Astrocyte (in vitro differentiated cells and primary cell): ENCODE measurements at regions not wholly inside any gene's neighbourhood (a gene's known extent, or its start where the extent isn't known, plus 50 kb on each side); places are given as distances from the start of the nearest gene placed in this dataset.

Experiments
- DNase-seq: peaks from one replicate; pipeline ENCODE4 v3.0.0-alpha.2; 2010; ENCODE audit warnings: low read depth
- FAIRE-seq: peaks from 2 replicates; lab custom pipeline; 2011; peaks lifted over from hg19 to GRCh38; lab: Jason Lieb, UNC
- H2AFZ ChIP-seq: 2 replicates; pipeline ENCODE4 v1.6.0; 2012; ENCODE audit warnings: low read depth, low read length, inconsistent platforms
- H3K27ac ChIP-seq: 2 replicates; pipeline ENCODE4 v1.5.1; 2011; ENCODE audit warnings: low read depth, low read length, inconsistent platforms
- H3K27me3 ChIP-seq: 2 replicates; pipeline ENCODE4 v1.6.0; 2011; ENCODE audit warnings: low read length, inconsistent platforms; ENCODE audit not compliant: insufficient read depth
- H3K36me3 ChIP-seq: 2 replicates; pipeline ENCODE4 v1.5.1; 2011; ENCODE audit warnings: low read length, inconsistent platforms; ENCODE audit not compliant: insufficient read depth
- H3K4me1 ChIP-seq: 2 replicates; pipeline ENCODE4 v1.5.1; 2011; ENCODE audit warnings: low read length, inconsistent platforms; ENCODE audit not compliant: insufficient read depth
- H3K4me2 ChIP-seq: 2 replicates; pipeline ENCODE4 v1.6.0; 2012; ENCODE audit warnings: low read length, inconsistent platforms
- H3K4me3 ChIP-seq: 2 replicates; pipeline ENCODE4 v1.5.1; 2011; ENCODE audit warnings: low read depth, mild to moderate bottlenecking, low read length, inconsistent platforms; ENCODE audit not compliant: insufficient read depth
- H3K79me2 ChIP-seq: 2 replicates; pipeline ENCODE4 v1.6.0; 2012; ENCODE audit warnings: mild to moderate bottlenecking, low read length, inconsistent platforms; ENCODE audit not compliant: insufficient read depth
- H3K9ac ChIP-seq: 2 replicates; pipeline ENCODE4 v1.6.0; 2012; ENCODE audit warnings: mild to moderate bottlenecking, low read length, inconsistent platforms
- H3K9me3 ChIP-seq: 2 replicates; pipeline ENCODE4 v1.5.1; 2012; ENCODE audit warnings: low read depth, mild to moderate bottlenecking, low read length, inconsistent platforms; ENCODE audit not compliant: insufficient read depth
- H4K20me1 ChIP-seq: 2 replicates; pipeline ENCODE4 v1.6.0; 2012; ENCODE audit warnings: low read length, inconsistent platforms; ENCODE audit not compliant: insufficient read depth
- H3K27ac Mint-ChIP-seq: one replicate; pipeline ENCODE4 v1.8.0; 2021; ENCODE audit warnings: mild to moderate bottlenecking, mixed read lengths; ENCODE audit not compliant: unreplicated experiment
- H3K27me3 Mint-ChIP-seq: one replicate; pipeline ENCODE4 v1.8.0; 2021; ENCODE audit warnings: low read depth, mixed read lengths; ENCODE audit not compliant: unreplicated experiment
- H3K36me3 Mint-ChIP-seq: one replicate; pipeline ENCODE4 v1.8.0; 2021; ENCODE audit warnings: low read depth, mixed read lengths; ENCODE audit not compliant: unreplicated experiment
- H3K4me1 Mint-ChIP-seq: one replicate; pipeline ENCODE4 v1.8.0; 2021; ENCODE audit warnings: low read depth, mixed read lengths; ENCODE audit not compliant: unreplicated experiment
- H3K4me3 Mint-ChIP-seq: one replicate; pipeline ENCODE4 v1.8.0; 2021; ENCODE audit warnings: mild to moderate bottlenecking, moderate library complexity, mixed read lengths; ENCODE audit not compliant: unreplicated experiment
- H3K9me3 Mint-ChIP-seq: one replicate; pipeline ENCODE4 v1.8.0; 2021; ENCODE audit warnings: mild to moderate bottlenecking, mixed read lengths; ENCODE audit not compliant: unreplicated experiment
- EZH2 ChIP-seq: IDR thresholded peaks from 2 replicates; pipeline ENCODE4 v1.6.1; 2012; ENCODE audit warnings: mild to moderate bottlenecking, low read length, inconsistent platforms; ENCODE audit not compliant: insufficient read depth
- TF ChIP-seq, protein P1 (sequence below): IDR thresholded peaks from 2 replicates; pipeline ENCODE4 v1.5.1; 2011; ENCODE audit warnings: low read depth, mild to moderate bottlenecking, inconsistent platforms, low read length, moderate library complexity; ENCODE audit not compliant: insufficient read depth

DNA sequence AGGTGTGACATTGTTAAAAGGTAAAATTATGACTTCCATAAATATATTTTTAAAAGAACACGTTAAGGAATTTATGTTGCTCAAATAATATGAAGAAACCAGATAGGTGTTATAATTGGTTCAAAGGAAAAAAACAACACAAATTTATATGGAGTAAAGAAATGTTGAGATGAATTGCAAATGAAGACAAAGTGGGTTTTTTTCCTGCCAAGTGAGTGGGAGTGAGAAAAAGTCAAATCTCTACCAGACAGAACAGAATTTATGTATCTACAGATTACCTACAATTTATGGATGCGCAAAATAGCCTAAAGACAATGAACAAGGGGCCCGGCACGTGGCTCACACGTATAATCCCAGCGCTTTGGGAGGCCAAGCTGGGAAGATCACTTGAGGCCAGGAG lies 159.7 kb upstream of the SLC1A4 start:
- Histone ChIP-seq H3K27me3 (no peaks in the 10 kb centered on the region), H3K27ac (no peak overlapping the region), H3K9me3 (no peaks in the 10 kb centered on the region), H4K20me1 (no peaks in the 10 kb centered on the region), H3K36me3 (no peaks in the 10 kb centered on the region), H3K4me3 (no peak overlapping the region), H3K9ac (no peak overlapping the region), H2AFZ (no peak overlapping the region), H3K79me2 (no peaks in the 10 kb centered on the region), H3K4me1 (peaks cover 6% of the 10 kb centered on the region), H3K4me2 (no peak overlapping the region)
- Mint-ChIP-seq H3K27ac (no peak overlapping the region), H3K27me3 (peaks cover 2% of the 10 kb centered on the region), H3K36me3 (no peaks in the 10 kb centered on the region), H3K9me3 (no peaks in the 10 kb centered on the region), H3K4me3 (no peak overlapping the region), H3K4me1 (peaks cover 8% of the 10 kb centered on the region)
- TF ChIP-seq, protein P1, sequence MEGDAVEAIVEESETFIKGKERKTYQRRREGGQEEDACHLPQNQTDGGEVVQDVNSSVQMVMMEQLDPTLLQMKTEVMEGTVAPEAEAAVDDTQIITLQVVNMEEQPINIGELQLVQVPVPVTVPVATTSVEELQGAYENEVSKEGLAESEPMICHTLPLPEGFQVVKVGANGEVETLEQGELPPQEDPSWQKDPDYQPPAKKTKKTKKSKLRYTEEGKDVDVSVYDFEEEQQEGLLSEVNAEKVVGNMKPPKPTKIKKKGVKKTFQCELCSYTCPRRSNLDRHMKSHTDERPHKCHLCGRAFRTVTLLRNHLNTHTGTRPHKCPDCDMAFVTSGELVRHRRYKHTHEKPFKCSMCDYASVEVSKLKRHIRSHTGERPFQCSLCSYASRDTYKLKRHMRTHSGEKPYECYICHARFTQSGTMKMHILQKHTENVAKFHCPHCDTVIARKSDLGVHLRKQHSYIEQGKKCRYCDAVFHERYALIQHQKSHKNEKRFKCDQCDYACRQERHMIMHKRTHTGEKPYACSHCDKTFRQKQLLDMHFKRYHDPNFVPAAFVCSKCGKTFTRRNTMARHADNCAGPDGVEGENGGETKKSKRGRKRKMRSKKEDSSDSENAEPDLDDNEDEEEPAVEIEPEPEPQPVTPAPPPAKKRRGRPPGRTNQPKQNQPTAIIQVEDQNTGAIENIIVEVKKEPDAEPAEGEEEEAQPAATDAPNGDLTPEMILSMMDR: no peak
- TF ChIP-seq EZH2: no peak
- FAIRE-seq (no peak), DNase-seq (no peak)

DNA sequence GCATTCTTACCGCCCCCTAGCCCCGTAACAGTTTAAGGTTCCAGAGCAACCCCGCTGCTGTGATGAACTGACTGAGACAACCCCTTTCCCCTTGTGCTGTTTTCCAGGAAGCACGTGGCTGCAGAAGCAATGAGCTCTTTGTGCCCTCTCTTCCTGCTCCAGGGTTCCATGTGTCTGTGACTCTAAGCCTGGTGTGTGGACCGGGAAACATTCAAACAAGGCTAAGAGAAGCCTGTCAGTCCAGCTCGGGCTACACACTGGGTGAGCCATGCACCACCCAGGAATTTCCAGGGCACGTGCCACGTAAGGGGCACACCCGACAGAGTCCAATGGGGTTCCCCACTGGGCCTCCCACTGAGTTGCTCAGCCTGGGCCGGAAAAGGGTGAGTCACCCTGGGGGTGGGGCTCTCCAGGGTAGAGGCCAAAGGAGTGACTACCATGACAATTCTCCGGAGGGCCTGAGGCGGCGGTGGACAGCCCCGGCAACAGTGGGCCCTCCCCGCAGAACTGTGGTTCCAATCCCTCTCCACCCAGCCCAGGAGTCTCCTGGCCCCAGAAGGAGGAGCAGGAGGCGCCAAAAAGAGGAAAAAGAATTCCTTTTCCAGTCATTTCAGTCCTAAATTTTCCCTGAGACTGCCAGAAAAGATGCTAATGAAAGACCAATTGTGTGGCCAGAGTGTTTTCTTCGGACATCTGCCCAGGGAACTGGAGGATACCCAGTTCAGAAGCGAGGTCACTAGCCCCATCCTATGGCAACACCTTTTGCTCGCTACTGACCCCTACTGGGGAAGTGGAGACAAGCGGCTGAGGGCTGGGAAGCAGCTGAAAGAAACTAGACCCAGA lies 157.8 kb upstream of the SLC1A4 start:
- H4K20me1 ChIP-seq: no peaks in the 10 kb centered on the region
- Mint-ChIP-seq H3K9me3 (no peaks in the 10 kb centered on the region), H3K4me1 (peaks cover 8% of the 10 kb centered on the region), H3K4me3 (no peak overlapping the region), H3K36me3 (no peaks in the 10 kb centered on the region), H3K27ac (peak overlapping the region; percentile 62), H3K27me3 (peaks cover 5% of the 10 kb centered on the region)
- TF ChIP-seq, protein P1: peak; percentile 75
- no peak for TF ChIP-seq EZH2
- FAIRE-seq (peak; percentile 32), DNase-seq (peak; percentile 79)
- H2AFZ ChIP-seq: peak overlapping the region; percentile 57
- H3K9ac ChIP-seq: peak overlapping the region; percentile 17
- H3K27me3 ChIP-seq: no peaks in the 10 kb centered on the region
- H3K36me3 ChIP-seq: no peaks in the 10 kb centered on the region
- no peaks in the 10 kb centered on the region for H3K9me3 ChIP-seq
- H3K4me3 ChIP-seq: no peak overlapping the region
- peak overlapping the region; percentile 42 for H3K4me2 ChIP-seq
- H3K27ac ChIP-seq: peak overlapping the region; percentile 74
- peaks cover 6% of the 10 kb centered on the region for H3K4me1 ChIP-seq
- no peaks in the 10 kb centered on the region for H3K79me2 ChIP-seq

- H3K9me3 Mint-ChIP-seq: no peaks in the 10 kb centered on the region
- H4K20me1 ChIP-seq: no peaks in the 10 kb centered on the region
- no peaks in the 10 kb centered on the region for H3K36me3 ChIP-seq
- no peaks in the 10 kb centered on the region for H3K27me3 ChIP-seq
- no peaks in the 10 kb centered on the region for H3K79me2 ChIP-seq
- no peak for TF ChIP-seq EZH2
- TF ChIP-seq, protein P1: no peak
- peak overlapping the region; percentile 48 for H3K27ac Mint-ChIP-seq
- H3K9ac ChIP-seq: no peak overlapping the region
- peaks cover 5% of the 10 kb centered on the region for H3K27me3 Mint-ChIP-seq
- peaks cover 6% of the 10 kb centered on the region for H3K4me1 ChIP-seq
- peak overlapping the region; percentile 74 for H3K27ac ChIP-seq
- no peak for FAIRE-seq
- peak overlapping the region; percentile 42 for H3K4me2 ChIP-seq
- no peak overlapping the region for H3K4me3 ChIP-seq
- peaks cover 8% of the 10 kb centered on the region for H3K4me1 Mint-ChIP-seq
- H2AFZ ChIP-seq: peak overlapping the region; percentile 57
- DNase-seq: no peak
- no peaks in the 10 kb centered on the region for H3K9me3 ChIP-seq
- no peaks in the 10 kb centered on the region for H3K36me3 Mint-ChIP-seq
- no peak overlapping the region for H3K4me3 Mint-ChIP-seq
Measured at GRCh38 chr2:64831977-64832328, 157.2 kb upstream of the SLC1A4 start.
